ENCODE measurements at regions not wholly inside any gene's neighbourhood (a gene's known extent, or its start where the extent isn't known, plus 50 kb on each side); places are given as distances from the start of the nearest gene placed in this dataset.
A peak's percentile ranks its signal among the peaks of the same experiment; 100 is the strongest.

- Histone ChIP-seq H3K36me3 (replicated peaks) (no peaks in the 10 kb centered on the region), H3K9me3 (no peaks in the 10 kb centered on the region), H3K4me1 (no peaks in the 10 kb centered on the region), H3K27me3 (ENCODE audit: low read depth) (peaks cover 35% of the 10 kb centered on the region), H3K4me3 (no peak overlapping the region)
- no peak for DNase-seq (ENCODE audit: low spot score in 2 of 2)
- in situ Hi-C loops (cut with MboI; ENCODE audit: low sequenced_read_pairs), result no loop called here
These were observed 234.0 kb downstream of the MIAT start for GRCh38 chr22:26891429-26891828.

GRCh38 chr22:26892166-26893041, 235.0 kb downstream of the MIAT start:
- no peak for DNase-seq (ENCODE audit: low spot score in 2 of 2)
- in situ Hi-C loops (cut with MboI; ENCODE audit: low sequenced_read_pairs), result no loop called here
- Histone ChIP-seq H3K36me3 (replicated peaks) (no peaks in the 10 kb centered on the region), H3K4me3 (no peak overlapping the region), H3K4me1 (no peaks in the 10 kb centered on the region), H3K27me3 (ENCODE audit: low read depth) (peaks cover 40% of the 10 kb centered on the region), H3K9me3 (no peaks in the 10 kb centered on the region)

DNA sequence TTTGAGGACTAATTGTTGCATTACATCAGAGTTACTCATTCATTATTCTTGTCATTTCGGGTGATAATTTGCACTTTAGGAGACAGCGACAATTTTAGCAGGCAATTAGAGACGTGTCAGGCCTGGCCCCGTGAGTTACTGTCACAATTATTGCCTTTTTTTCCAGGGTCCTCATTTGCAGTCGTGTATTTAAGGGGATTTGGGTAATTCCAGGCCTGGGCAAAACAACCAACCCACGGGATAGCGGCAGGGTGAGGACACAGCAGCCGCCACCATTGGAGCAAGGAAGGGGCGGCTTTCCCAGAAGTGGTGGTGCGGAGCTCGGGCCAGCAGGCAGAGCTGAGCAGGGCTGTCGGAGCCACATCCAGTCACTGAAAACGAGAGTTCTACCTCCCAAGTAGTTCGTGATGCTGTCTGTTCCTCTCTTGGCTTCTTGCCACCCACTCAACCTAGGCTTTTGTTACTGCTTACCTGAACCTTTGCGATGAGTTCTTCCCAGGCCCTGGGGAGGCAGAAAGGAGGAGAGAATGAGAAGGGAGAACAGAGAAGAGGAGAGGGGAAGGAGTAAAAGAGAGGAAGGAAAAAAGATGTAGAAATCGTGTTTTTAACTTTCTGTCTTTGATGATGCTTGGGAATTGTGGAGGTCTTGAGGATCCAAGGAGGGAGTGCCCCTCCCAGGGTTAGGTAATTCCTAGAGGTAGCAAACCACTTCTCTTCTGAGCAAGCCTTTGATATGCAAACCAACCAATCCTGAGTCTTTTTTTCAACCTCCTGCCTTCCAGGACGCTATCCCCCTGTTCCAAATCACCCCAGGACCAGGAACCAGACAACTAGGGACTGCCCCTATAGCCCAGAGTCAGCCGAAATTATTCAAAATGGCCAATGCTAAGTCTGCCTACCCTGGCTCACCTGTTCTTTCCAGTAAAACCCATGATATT, 236.1 kb downstream of the MIAT start:
- Histone ChIP-seq H3K9me3 (no peaks in the 10 kb centered on the region), H3K27me3 (ENCODE audit: low read depth) (peaks cover 45% of the 10 kb centered on the region), H3K4me1 (no peaks in the 10 kb centered on the region), H3K36me3 (replicated peaks) (no peaks in the 10 kb centered on the region), H3K4me3 (no peak overlapping the region)
- DNase-seq (ENCODE audit: low spot score in 2 of 2), result no peak
- in situ Hi-C loops (cut with MboI; ENCODE audit: low sequenced_read_pairs), result no loop called here

DNA sequence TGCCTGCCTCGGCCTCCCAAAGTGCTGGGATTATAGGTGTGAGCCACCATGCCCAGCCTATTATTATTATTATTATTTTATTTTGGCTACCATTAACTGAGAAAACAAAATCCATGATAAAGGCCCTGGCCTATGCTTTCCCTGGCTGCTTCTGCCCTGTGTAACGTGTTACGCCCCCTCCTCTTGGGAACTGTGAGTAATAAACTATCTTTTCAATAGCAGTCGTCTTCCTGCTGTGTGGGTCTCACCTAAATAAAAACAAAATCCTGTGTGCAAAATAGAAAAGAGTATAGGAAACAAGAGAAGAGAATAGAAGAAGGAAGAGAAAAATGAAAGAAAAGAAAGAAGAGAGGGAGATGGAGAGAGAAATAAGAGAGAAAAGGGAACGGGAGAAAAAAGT, 237.0 kb downstream of the MIAT start:
- Histone ChIP-seq H3K4me3 (no peak overlapping the region), H3K27me3 (ENCODE audit: low read depth) (peaks cover 50% of the 10 kb centered on the region), H3K9me3 (no peaks in the 10 kb centered on the region), H3K4me1 (no peaks in the 10 kb centered on the region), H3K36me3 (replicated peaks) (no peaks in the 10 kb centered on the region)
- no peak for DNase-seq (ENCODE audit: low spot score in 2 of 2)
- in situ Hi-C loops (cut with MboI; ENCODE audit: low sequenced_read_pairs), result no loop called here

DNA sequence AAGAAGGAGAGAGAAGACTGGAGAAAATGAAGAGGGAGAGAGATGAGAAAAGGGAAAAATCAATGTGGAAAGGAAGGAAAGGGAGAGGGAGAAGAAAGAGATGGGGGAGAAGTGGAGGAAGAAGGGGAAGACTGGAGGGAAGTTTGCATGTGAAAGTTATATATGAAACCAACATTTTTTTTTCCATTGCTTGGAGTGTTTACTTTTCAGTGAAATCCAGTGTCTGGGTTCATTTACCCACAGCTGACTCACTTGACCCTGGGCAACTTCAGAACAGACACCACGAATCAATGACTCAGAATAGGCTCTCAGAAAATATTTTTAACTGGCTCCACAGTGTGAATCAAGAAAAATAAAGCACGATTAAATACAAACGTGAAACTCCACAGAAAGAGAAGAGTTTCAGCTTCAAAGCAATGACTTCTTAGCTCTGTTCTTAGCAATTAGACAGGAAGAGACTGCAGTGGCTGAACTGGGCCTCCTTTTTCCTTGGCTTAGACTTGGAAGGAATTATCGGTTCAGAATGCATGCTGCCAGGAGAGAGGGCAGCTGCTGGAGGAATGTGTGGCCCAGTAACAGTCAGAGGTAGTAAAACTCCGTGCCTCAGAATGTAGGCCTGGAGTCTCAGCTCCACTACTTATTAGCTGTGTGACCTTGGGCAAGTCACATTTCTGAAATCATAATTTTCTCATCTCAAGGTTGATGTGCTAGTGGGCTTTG, 237.5 kb downstream of the MIAT start:
- H3K27me3 ChIP-seq (ENCODE audit: low read depth), result peaks cover 50% of the 10 kb centered on the region
- in situ Hi-C loops (cut with MboI; ENCODE audit: low sequenced_read_pairs), result no loop called here
- no peaks in the 10 kb centered on the region for H3K9me3 ChIP-seq
- no peaks in the 10 kb centered on the region for H3K4me1 ChIP-seq
- H3K4me3 ChIP-seq, result no peak overlapping the region
- DNase-seq (ENCODE audit: low spot score in 2 of 2), result no peak
- no peaks in the 10 kb centered on the region for H3K36me3 ChIP-seq (replicated peaks)

GRCh38 chr22:26897384-26897783, 240.0 kb downstream of the MIAT start:
- DNase-seq (ENCODE audit: low spot score in 2 of 2), result no peak
- Histone ChIP-seq H3K36me3 (replicated peaks) (no peaks in the 10 kb centered on the region), H3K4me1 (no peaks in the 10 kb centered on the region), H3K4me3 (no peak overlapping the region), H3K9me3 (no peaks in the 10 kb centered on the region), H3K27me3 (ENCODE audit: low read depth) (peaks cover 30% of the 10 kb centered on the region)
- in situ Hi-C loops (cut with MboI; ENCODE audit: low sequenced_read_pairs), result no loop called here

DNA sequence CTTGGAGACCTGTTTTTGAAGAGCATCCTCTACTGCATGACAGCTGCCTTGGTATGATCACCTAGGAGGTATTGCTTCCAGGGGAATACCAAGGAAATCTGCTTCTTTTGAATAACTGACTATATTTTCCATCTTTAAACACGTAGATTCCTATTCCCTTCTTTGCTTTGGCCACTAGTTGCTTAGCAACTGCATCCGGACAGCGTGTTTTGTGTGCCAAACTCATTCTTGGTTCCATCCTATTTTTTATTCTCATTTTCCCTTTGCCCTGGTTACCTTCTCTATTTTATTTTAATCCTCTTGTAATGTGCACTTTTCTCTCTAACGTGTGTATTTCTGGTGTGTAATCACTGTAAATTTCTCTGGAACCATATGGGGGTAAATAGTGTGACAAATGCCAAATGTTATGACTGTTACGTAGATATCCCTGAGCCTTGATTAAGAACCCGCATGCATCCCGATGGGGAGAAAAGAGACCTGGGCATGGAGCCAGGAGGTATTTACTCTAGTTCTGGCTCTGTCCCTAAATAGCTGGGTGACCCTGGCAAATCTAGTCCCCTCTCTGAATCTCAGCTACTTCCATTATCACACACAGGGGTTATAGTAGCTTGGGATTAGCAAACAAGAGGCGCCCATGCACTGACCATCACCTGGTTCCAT, 241.7 kb downstream of the MIAT start:
- Histone ChIP-seq H3K27me3 (ENCODE audit: low read depth) (peaks cover 24% of the 10 kb centered on the region), H3K4me3 (no peak overlapping the region), H3K4me1 (peaks cover 4% of the 10 kb centered on the region), H3K36me3 (replicated peaks) (no peaks in the 10 kb centered on the region), H3K9me3 (no peaks in the 10 kb centered on the region)
- DNase-seq (ENCODE audit: low spot score in 2 of 2), result no peak
- in situ Hi-C loops (cut with MboI; ENCODE audit: low sequenced_read_pairs), result no loop called here

GRCh38 chr22:26900787-26901186, 243.4 kb downstream of the MIAT start:
- H3K36me3 ChIP-seq (replicated peaks), result no peaks in the 10 kb centered on the region
- in situ Hi-C loops (cut with MboI; ENCODE audit: low sequenced_read_pairs), result no loop called here
- H3K4me3 ChIP-seq, result no peak overlapping the region
- peaks cover 4% of the 10 kb centered on the region for H3K4me1 ChIP-seq
- H3K27me3 ChIP-seq (ENCODE audit: low read depth), result peaks cover 24% of the 10 kb centered on the region
- DNase-seq (ENCODE audit: low spot score in 2 of 2), result no peak
- H3K9me3 ChIP-seq, result no peaks in the 10 kb centered on the region

DNA sequence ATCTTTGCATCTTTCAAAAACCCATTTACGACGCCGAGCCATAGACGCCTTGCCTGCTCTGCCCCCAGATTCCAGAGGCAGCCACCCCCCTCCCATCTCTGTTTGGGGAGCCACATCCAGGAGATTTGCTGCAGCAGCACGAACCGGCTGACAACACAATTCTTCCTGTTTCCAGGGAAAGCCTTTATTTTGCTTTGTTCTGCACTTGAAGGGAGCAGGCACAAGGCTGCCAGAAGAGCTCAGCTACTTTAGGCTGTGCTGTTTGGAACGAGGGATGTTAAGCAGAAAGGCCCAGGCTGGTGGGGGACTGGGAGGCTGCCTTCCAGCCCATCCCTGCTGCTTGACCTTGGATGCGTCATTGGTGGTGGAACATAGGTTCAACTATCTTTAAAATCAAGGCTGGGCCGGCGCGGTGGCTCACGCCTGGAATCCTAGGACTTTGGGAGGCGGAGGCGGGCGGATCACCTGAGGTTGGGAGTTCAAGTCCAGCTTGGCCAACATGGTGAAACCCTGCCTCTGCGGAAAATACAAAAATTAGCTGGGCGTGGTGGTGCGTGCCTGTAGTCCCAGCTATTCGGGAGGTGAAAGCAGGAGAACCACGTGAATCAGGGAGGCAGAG, 243.9 kb downstream of the MIAT start:
- Histone ChIP-seq H3K36me3 (replicated peaks) (no peaks in the 10 kb centered on the region), H3K27me3 (ENCODE audit: low read depth) (peaks cover 22% of the 10 kb centered on the region), H3K4me3 (no peak overlapping the region), H3K9me3 (no peaks in the 10 kb centered on the region), H3K4me1 (peaks cover 4% of the 10 kb centered on the region)
- in situ Hi-C loops (cut with MboI; ENCODE audit: low sequenced_read_pairs), result no loop called here
- no peak for DNase-seq (ENCODE audit: low spot score in 2 of 2)

DNA sequence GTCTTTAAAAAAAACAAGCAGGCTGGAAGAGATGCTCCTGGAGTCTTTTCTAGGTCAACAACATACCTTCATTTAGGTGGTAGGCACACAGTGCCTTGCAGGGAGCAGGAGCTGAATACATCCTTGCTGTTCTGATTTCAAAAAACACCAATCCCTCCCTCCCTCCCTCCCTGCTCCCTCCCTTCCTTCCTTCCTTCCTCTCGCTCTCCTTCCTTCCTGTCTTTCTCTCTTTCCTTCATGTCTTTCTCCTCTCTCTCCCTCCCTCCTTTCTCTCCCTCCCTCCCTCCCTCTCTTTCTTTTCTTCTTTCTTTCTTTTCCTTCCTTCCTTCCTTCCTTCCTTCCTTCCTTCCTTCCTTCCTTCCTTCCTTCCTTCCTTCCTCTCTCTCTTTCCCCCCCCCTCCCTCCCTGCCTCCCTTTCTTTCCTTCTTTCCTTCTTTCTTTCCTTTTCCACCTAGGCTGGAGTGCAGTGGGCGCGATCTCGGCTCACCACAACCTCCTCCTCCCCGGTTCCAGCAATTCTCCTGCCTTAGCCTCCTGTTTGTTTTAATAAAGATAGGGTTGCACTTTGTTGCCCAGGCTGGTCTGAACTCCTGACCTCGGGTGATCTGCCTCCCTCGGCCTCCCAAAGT, 245.1 kb downstream of the MIAT start:
- Histone ChIP-seq H3K9me3 (no peaks in the 10 kb centered on the region), H3K4me1 (peaks cover 4% of the 10 kb centered on the region), H3K36me3 (replicated peaks) (no peaks in the 10 kb centered on the region), H3K4me3 (no peak overlapping the region), H3K27me3 (ENCODE audit: low read depth) (peaks cover 17% of the 10 kb centered on the region; the same call in 1 of the 2 replicates)
- in situ Hi-C loops (cut with MboI; ENCODE audit: low sequenced_read_pairs), result no loop called here
- no peak for DNase-seq (ENCODE audit: low spot score in 2 of 2)

DNA sequence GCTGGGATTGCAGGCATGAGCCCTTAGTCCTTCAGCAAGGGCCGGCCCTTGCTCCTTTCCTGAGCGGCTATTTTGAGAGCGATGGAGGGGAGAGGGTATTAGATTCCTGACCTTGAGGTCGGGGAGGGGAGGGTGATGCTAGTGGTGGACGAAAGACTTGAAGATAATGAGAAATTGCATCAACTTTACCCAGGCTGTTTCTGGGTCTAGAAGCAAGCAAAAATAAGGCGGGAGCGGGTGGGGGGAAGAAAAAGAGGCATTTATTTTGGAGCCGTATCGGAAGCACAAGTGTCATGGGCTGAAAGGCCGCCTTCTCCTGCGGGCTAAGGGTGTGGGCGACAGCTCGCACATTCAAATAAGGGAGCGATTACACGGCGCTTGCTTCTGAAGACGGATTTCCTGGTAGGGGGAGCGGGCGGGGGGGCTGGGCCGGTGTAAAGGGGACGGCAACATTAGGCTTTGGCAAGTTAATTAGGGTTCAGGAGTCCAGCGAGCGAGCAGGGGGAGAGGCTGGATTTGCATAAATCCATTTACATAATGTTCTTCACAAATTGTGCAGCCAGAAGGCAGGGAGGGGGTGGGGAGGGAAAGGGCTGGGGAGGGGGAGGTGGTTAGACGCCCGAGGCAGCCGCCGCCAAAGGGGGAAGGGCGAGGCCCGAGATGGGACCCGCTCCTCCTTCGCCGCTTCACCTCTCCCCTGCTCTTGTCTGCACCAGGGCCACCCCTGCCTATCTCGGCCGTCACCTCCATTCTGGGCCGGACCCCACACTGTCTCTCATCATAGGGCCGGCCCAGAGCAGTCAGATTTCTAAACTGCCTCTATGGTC, 245.9 kb downstream of the MIAT start:
- Histone ChIP-seq H3K4me3 (no peak overlapping the region), H3K36me3 (replicated peaks) (no peaks in the 10 kb centered on the region), H3K9me3 (no peaks in the 10 kb centered on the region), H3K27me3 (ENCODE audit: low read depth) (peaks cover 13% of the 10 kb centered on the region; the same call in 1 of the 2 replicates), H3K4me1 (peaks cover 4% of the 10 kb centered on the region)
- in situ Hi-C loops (cut with MboI; ENCODE audit: low sequenced_read_pairs), result no loop called here
- DNase-seq (ENCODE audit: low spot score in 2 of 2), result peak; percentile 24 to 67

DNA sequence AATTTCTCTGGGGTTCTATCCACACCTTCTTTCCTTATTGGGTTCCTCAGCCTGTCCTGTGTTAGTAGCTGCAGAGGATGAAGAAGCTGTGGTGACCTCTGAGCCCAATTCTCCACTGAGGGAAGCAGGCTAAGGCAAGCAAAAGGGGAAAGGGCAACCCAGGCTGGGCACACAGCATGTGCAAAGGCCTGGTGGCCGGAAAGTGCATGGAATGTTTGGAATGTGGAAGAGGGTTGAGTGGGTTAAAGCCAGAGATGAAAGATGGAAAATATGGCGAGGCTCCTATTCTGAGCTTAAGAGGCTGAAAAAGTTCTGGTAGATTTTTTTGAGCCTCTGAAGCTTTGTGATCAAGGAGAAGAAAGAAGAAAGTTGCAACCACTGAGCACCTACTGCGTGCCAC, 247.1 kb downstream of the MIAT start:
- Histone ChIP-seq H3K4me3 (no peak overlapping the region), H3K4me1 (peaks cover 4% of the 10 kb centered on the region), H3K36me3 (replicated peaks) (no peaks in the 10 kb centered on the region), H3K27me3 (ENCODE audit: low read depth) (peaks cover 6% of the 10 kb centered on the region; the same call in 1 of the 2 replicates), H3K9me3 (no peaks in the 10 kb centered on the region)
- DNase-seq (ENCODE audit: low spot score in 2 of 2), result no peak
- in situ Hi-C loops (cut with MboI; ENCODE audit: low sequenced_read_pairs), result no loop called here
